HG02763 (cell line): ENCODE measurements at regions not wholly inside any gene's neighbourhood (a gene's known extent, or its start where the extent isn't known, plus 50 kb on each side); places are given as distances from the start of the nearest gene placed in this dataset.
A peak's percentile ranks its signal among the peaks of the same experiment; 100 is the strongest.

Experiments
- ATAC-seq: cut with Tn5 transposase; IDR thresholded peaks from one replicate; pipeline ENCODE4 v1.9.1; 2021; ENCODE audit warnings: mild to moderate bottlenecking, moderate library complexity; ENCODE audit not compliant: unreplicated experiment

- ATAC-seq: peak; percentile 78
These were observed 777.4 kb downstream of the TUSC7 start for GRCh38 chr3:117486719-117487716.

GRCh38 chr3:117488983-117489382 is 779.4 kb downstream of the TUSC7 start:
- no peak for ATAC-seq

DNA sequence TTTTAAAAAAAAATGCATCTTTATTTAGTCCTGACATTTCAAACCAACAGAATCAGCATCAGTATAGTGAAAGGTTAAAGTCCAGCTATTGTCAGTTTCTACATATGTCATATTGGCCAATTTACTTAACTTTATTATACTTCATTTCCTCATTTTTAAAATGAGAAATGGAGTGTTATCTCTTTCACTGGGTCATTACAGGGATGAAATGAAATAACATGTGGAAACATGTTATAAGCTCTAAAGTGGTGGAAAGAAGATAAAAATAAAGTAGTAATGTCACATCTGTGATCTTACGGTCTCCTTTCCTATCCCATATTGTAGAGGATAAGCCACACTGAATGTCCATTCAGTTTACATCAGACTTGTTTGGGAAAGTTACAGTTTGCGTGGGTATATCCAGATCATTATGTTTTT is 780.1 kb downstream of the TUSC7 start:
- no peak for ATAC-seq

DNA sequence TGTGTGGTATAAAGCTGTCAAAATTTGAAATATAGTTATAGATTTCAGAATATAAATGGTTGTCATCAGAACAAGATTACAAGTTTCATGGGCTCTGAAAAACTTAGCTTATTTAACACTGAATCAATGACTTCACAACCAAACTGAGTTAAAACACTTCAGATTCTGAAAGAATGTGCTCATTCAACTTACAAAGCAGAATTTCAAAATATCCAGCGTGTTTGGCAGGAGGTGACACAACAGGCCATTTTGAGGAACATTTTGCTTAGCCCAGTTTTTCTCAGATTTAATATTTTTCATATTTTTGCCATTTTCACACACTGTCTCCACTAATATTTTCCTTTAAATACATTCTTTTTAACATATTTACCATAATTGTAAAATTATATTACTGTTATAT is 781.1 kb downstream of the TUSC7 start:
- no peak for ATAC-seq

- no peak for ATAC-seq
These were observed 786.0 kb downstream of the TUSC7 start for GRCh38 chr3:117495620-117496019.

DNA sequence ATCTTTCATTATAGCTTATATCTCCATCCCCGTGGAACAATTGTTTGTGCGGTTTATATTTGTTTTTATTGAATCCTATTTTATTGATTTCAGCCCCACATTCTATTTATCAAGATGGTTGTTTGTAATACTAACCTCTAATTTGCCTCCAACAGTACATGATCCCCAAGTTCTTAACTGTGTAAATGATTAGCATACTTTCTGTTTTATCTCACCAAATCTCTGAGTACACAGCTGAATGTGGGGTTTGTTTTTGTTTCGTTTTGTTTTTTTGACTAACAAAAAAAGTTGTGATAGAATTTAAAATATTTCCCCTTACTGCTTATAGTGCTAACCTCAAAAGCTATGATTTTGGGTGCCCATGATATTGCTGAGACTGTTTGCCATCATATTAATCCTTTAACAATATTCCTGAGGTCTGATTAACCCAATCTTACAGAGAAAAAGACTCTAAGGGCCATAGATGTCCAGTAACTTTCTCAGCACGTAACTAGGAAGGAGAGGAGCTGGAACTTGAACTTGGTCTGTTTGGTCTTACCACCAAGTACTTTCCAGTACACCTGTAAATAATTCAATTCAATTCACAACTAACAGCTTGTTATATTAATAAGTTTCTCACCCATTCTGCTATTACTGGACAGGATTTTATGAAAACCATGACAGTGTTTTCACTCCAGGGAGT is 789.8 kb downstream of the TUSC7 start:
- no peak for ATAC-seq

DNA sequence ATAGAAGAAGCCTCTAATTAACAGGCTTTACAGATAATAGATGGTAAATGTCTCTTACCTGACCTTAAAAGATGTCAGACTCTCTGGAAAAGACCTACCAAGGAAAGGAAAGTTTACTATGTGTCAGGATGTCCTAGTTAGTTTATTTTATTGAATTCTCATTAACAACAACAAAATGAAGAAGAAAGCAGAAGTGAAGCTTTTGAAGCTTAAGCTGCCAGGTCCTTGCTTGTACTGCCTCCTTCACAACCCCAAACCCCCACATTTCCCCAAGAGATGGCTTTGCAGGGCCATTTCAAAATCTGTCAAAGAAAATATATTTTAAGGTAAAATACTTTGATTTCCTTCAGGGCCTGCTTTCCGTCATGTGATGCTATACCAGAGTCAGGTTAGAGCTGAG is 798.4 kb downstream of the TUSC7 start:
- ATAC-seq: no peak

DNA sequence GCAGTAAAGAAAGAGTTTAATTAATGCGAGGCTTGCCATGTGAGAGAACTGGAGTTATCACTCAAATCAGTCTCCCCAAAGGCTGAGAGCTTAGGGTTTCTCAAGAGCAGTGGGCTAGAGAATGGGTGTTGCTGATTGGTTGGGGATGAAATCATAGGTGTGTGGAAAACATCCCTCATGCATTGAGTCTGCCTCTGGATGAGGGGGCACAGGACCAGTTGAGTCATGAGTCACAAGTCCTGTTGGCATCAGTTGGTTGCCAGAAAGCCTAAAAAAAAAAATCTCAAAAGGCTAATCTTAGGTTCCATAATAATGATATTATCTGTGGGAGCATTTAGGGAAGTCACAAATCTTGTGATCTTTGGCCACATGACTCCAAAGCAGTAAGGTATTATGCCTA is 800.3 kb downstream of the TUSC7 start:
- ATAC-seq: no peak

- no peak for ATAC-seq
These were observed 800.8 kb downstream of the TUSC7 start for GRCh38 chr3:117510396-117510795.

DNA sequence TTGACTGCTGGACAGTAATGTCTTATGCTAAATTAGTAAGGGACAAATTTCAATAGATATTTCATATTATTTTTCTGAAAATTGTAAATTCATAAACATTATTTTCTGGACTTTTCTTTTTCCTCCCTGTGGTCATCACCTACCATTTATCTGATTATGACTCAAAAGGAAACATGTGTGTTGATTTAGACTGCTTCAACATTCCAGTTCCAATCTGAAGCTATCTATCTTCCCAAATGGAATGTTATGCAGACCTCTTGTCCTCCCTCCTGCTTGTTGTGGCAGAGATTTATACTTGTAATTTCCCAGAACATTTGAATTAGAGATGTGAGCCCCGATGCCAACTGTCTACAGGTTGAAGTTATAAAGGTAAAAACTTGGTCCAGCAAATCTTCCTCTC is 803.4 kb downstream of the TUSC7 start:
- ATAC-seq: no peak

GRCh38 chr3:117515309-117515708 is 805.7 kb downstream of the TUSC7 start:
- ATAC-seq: no peak

DNA sequence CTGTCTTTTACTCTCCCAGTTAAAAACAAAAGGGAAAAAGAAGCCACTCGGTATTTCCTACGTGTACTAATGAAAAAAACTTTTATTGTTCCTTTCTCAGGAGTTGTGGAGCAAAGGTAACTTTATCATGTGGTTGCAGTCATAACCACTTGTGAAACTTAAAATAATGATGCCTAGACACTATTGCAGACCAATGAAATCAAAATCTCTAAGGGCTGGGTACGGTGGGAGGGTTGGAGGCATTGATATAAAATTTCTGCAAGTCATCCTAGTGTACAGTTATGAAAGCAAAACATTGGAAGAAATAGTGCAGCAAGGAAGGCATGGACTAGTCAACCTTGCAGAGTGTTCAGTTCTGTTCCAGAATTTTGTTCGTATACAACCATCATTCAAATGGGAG is 808.8 kb downstream of the TUSC7 start:
- ATAC-seq: no peak

- no peak for ATAC-seq
These were observed 810.2 kb downstream of the TUSC7 start for GRCh38 chr3:117519776-117520175.

GRCh38 chr3:117520582-117520981 is 811.0 kb downstream of the TUSC7 start:
- no peak for ATAC-seq

DNA sequence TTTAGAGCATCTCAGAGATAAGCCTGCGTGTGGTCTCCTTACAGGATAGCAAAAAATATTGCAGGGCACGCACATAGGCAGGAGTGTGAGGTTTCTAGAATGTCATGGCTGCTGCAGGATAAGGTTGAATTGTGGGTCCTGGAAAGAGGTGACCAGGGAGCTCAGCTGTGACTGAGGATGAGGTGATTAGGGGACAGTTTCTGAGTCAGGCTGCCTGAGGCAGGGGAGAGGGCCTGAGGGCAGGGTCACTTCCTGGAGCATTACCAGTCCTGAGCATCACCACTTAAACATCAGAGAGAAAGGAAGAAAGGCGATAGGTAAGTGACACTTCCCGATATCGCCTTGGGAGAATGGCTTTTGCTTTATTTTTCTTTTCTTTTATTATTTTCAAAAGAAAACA is 813.8 kb downstream of the TUSC7 start:
- no peak for ATAC-seq

- no peak for ATAC-seq
These were observed 815.3 kb downstream of the TUSC7 start for GRCh38 chr3:117524890-117525289.

DNA sequence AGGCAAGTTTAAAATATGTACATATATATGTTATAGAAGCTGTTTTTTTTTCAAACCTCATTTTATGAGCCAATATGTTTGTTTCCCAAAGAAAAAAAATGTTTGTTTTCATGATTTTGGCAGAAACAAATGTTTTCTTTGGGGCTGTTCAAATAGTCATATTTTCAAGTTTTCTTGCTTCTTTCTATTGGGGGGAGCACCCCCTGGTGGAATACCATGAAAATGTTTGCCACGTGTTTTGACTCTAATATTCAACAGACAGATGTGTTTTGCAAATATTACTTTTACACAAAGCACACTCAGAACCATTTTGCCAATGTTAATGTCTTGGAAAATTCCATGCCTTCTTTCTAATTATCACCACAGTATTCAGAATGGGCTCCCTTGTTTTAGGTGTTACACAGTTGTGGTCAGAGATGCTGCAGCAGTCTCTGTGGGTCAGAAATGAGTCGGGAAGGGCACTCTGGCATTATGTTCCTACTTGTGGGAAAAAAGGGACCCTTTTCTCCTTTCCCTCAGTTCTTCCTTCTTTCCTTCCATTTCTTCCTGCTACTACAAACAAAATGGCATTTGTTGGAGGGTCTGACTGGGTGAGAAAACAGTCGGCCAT is 817.0 kb downstream of the TUSC7 start:
- no peak for ATAC-seq

DNA sequence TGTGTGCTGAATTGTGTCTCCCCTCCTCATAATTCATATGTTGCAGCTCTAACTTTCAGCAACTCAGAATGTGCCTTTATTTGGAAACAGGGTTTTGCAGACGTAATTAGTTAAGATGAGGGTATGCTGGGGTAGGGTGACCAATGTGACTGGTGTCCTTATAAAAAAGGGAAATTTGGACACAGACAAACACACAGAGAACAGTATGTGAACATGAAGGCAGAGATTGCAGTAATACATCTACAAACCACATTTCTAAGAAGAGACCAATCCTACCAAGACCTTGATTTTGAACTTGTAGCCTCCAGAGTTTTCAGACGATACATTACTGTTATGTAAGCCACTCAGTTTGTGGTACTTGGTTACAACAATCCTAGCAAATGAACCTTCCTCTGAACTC is 817.8 kb downstream of the TUSC7 start:
- no peak for ATAC-seq

DNA sequence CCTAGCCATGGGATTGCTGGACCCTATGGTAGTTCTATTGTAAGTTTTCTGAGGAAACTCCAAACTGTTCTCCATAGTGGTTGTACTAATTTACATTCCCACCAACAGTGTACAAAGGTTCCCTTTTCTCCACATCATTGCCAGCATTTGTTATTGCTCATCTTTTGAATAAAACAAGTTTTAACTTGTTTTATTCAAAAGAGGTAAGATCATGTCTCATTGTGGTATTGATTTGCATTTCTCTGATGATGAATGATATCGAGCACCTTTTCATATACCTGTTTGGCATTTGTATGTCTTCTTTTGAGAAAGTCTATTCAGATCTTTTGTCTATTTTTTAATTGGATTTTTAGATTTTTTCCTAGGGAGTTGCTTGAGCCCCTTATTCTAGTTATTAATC is 819.1 kb downstream of the TUSC7 start:
- ATAC-seq: no peak

- ATAC-seq: no peak
These were observed 821.6 kb downstream of the TUSC7 start for GRCh38 chr3:117531078-117531767.

DNA sequence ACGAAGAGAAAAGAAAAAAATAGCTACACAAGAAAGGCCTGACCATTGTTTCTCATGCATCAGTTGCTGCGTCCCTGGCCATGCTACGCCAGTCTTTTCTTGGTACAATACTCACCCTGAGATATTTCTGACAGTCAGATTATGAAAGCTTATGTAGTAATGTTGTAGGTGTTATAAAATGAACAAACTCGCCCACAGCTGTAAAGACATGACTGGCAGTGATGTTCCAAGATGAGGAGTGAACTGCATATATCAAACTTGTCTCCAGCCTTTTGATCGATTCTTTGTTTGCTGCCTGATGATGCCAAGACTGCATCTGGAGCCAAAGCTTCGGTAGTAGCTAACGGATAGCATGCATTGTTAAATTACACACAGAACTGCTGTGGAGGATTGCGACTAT is 822.7 kb downstream of the TUSC7 start:
- ATAC-seq: no peak
